T47D (cell line): ENCODE measurements at regions not wholly inside any gene's neighbourhood (a gene's known extent, or its start where the extent isn't known, plus 50 kb on each side); places are given as distances from the start of the nearest gene placed in this dataset.
"Not testable (repeated sequence)": the region's sequence is repeated elsewhere in the genome, so short reads cannot be mapped to it uniquely, and the experiment has no call there.

Experiments
- DNase-seq, 2 experiments: peaks; one replicate each; pipeline versions ENCODE4 v3.0.0 to v3.0.0-alpha.2; 2011 to 2012; ENCODE audit warnings: low read depth in 1 of 2, low spot score in 1 of 2
- JUND ChIP-seq: IDR thresholded peaks from 2 replicates; pipeline ENCODE4 v1.6.1; 2012; ENCODE audit warnings: low read depth
- in situ Hi-C: cut with HindIII; loops from 2 replicates; pipeline ENCODE4 v1.10.0; 2016; ENCODE audit warnings: low sequenced_read_pairs, low pct_unique_long_range_greater_than_20kb

DNA sequence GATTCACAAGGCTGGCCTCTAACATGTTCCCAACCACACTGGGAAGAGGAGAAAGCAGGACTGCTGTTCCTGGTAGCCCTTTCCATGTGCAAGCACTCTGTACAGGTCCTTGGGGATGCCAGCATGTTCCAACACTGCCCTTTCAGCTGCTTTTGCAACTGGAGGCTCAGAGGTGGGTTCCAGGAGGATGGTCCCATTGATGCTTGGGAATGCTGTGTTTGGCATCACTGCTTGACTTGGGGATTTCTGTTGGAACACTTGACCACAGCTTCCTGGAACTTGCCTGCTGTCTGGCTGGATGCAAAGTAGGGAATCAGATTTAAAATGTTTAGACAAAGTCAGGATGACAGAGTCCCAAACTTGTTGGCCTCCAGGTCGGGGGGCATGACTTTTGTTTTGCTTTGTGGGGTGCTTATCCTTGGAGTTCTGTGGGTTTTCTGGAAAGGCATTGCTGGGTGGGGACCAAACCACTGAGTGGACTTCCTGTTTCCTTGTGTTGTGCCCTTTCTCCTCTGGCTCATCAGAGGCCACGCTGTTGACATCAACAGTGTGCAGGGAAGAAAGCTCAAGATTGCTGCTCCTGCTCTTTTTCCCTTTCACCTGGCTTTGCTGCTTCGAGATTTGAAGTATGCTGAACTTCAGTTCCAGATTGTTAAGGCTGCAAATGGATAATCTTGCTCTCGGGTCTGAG is 148.5 kb upstream of the RPS23 start:
- DNase-seq: no peak
- TF ChIP-seq JUND: no peak
- in situ Hi-C loops: no loop called here

- no peak for DNase-seq
- in situ Hi-C loops: no loop called here
- no peak for TF ChIP-seq JUND
Measured at GRCh38 chr5:82425591-82425990, 147.4 kb upstream of the RPS23 start.

DNA sequence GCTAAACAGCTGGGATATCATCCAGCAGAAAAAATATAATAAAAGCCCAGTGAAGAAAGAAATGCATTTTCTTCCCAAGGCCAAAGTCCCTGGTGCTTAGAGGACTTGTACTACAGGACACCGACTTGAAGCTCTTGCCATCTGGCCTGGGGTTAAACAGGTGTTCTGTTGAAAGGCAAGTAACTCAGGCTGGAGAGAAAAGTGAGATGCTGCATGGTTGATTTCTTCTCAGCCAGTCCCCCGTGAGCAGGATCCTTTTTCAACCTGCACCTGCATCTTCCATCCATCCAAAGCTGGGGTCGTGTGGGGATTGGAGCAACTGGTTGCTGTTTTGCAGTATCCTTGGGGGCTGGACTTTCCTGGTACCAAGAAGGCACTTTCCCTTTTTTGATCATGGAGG is 146.1 kb upstream of the RPS23 start:
- no peak for DNase-seq
- in situ Hi-C loops: no loop called here
- TF ChIP-seq JUND: no peak

- no peak for DNase-seq
- no peak for TF ChIP-seq JUND
- in situ Hi-C loops: no loop called here
Measured at GRCh38 chr5:82422751-82423181, 144.6 kb upstream of the RPS23 start.

- no peak for TF ChIP-seq JUND
- in situ Hi-C loops: no loop called here
- no peak for DNase-seq
Measured at GRCh38 chr5:82422001-82422740, 144.0 kb upstream of the RPS23 start.

DNA sequence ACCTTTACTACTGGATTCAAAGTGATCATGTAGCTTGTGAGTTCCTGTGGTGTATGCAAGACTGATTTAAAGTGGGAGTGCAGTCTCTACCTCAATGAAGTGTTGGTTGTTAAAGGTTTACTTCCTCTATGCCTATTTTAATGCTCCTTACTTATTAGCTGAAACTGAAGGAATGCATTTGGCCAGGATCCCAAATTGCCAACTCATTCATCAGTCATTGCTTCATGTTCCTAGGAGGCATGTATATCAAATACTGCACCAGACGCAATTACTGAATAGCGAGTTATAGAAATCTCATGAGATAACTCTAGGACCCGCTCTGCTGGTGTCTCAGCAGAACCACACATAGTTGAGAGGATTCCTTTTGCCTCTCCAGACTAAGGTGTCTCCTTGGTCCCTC is 143.0 kb upstream of the RPS23 start:
- DNase-seq: no peak
- no peak for TF ChIP-seq JUND
- in situ Hi-C loops: no loop called here

GRCh38 chr5:82420524-82420923 is 142.4 kb upstream of the RPS23 start:
- in situ Hi-C loops, DNase-seq: not testable (repeated sequence)

DNA sequence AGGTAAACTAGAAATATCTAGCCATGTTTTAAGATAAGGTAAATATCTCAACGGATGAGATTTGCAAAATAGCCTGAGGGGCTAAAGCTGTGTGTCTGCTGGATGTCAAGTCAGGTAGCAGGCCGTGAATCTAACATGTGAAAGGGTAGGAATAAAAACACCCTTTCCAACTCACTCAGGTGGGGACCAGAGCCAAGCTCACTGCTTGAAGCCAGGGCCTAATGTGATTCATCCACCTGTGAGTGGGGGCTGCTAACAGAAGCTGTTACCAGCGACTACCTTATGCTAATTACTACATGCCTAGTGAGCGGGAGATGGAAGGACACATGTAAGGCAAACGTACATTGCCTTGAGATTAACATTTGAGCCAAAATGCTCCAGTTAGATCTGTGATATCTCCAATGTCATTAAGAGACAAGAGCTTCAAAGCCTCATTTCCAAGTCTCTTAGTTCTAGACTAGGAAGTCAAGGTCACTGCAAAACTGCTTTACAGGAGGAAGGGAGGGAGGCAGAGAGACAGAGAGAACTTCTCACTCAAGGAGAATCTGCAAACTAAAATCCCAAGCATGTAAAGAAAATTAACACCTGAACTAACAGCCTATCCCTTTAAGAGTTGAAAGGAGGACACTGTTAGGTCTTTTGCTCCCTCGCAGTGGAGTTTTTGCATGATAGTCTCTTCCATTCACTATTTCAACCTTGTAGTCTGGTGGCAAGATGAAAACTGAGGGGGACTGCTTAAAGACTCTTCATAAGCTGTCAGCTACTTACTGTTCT is 141.6 kb upstream of the RPS23 start:
- no peak for DNase-seq
- in situ Hi-C loops: no loop called here
- TF ChIP-seq JUND: no peak

GRCh38 chr5:82418608-82418950 is 140.4 kb upstream of the RPS23 start:
- no peak for TF ChIP-seq JUND
- no peak for DNase-seq

DNA sequence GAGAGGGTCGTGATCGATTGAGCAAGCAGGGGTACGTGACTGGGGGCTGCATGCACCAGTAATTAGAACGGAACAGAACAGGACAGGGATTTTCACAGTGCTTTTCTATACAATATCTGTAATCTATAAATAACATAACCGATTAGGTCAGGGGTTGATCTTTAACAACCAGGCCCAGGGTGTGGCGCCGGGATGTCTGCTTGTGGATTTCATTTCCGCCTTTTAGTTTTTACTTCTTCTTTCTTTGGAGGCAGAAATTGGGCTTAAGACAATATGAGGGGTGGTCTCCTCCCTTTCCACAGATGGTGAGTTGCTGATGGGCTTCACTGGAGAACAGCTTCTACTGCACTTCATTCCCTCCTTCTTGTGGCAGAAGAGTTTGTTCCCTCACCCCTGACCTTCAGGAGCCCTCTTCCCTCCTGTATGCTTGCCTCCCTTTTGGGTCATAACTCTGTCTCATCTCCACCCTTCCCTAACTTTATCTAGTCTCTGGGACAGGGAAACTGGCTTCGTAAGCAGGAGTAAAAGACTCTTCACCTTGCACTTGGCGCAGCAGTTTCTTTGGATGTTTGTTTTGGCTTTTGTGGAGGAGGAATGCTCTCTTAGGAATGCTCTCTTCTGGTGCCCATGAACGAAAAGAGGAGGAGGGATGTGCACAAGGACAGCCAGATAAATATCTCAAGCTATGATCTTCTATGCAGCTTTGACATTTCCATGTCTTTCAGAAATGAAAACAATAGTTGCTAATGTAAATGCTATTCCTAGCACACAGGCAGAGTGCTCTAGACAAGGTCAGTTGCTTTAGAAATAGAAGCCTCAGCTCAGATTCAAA is 139.8 kb upstream of the RPS23 start:
- no peak for TF ChIP-seq JUND
- in situ Hi-C loops: no loop called here
- peak in 1 of 2 experiments; percentile 24 for DNase-seq

More at GRCh38 chr5:82418608-82418950, 140.4 kb upstream of the RPS23 start:
- in situ Hi-C loops: no loop called here

DNA sequence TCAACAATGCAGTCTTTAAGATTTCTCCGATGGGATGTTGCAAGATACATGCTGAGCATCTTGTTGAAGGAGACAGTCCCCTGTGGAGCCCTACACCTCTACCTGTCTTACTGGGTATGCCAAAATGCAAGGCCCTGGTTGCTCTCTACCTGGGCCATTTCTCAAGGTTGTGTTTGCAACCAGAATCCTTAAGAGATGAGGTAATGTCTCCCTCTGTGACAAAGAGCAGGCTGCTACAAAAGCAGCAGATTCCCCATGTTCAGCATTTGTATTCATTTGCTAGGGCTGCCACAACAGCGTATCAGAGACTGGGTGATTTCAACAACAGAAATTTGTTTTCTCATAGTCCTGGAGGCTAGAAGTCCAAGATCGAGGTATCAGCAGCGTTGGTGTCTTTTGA is 138.4 kb upstream of the RPS23 start:
- TF ChIP-seq JUND: no peak
- in situ Hi-C loops: no loop called here
- no peak for DNase-seq

DNA sequence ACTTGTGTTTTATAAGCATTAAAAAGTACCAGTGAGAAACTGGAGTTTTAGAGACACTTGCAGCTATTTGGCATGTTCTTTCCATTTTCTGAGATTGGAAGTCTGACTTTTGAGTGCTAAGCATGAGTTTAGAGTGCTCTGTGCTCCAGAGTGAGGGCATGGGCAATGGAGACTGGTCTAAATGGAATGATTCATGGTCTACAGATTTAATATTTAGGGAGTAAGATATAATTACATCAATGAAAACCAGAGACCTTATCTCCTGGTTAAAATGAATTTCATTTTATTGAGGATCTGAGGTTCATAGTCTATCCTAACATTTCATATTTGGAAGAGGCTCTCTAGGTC is 135.9 kb upstream of the RPS23 start:
- in situ Hi-C loops: no loop called here
- no peak for TF ChIP-seq JUND
- no peak for DNase-seq
